ENCODE measurements at regions not wholly inside any gene's neighbourhood (a gene's known extent, or its start where the extent isn't known, plus 50 kb on each side); places are given as distances from the start of the nearest gene placed in this dataset.
"Not testable (repeated sequence)": the region's sequence is repeated elsewhere in the genome, so short reads cannot be mapped to it uniquely, and the experiment has no call there.

DNA sequence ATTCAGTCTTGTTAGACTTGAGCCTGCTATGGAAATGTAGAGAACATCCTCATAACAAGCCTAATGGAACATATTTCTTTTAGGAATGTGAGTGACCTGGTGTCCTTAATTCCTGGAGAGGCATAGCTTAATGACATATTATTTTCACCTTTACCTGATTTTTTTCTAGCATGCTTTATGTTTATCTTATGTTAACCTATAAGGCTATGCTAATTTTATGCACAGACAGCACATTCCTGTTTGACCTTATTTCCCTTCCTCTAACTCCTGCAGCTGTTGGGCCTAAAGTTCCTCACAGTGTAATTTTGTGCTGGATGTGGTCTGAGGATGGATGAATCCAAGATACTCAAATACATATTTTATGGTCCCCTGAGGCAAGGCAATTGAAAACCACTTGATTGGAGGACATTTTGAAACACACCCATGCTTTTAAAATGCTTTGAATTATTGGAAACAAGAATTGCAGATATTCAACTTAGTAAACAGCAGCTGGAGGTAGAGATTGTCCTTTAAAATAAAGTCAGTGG, 111.5 kb downstream of the LARP7 start:
- POLR2A ChIA-PET = no interaction called here

DNA sequence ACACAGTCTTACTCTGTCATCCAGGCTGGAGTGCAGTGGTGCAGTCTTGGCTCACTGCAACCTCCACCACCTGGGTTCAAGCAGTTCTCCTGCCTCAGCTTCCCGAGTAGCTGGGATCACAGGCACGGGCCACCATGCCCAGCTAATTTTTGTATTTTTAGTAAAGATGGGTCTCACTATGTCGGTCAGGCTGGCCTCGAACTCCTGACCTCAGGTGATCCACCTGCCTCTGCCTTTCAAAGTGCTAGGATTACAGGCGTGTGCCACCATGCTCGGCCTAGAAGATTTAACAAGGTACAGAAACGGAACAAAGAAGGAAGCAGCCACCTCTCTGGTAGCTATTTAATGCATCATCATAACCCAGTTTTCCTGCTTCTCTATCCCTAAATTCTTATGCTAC, 113.8 kb downstream of the LARP7 start:
- H3K4me3 ChIP-seq (ENCODE audit: control insufficient read depth in 1 of 2, extremely low read depth in 1 of 2, low read length in 1 of 2); CTCF ChIA-PET; H3K4me1 Mint-ChIP-seq; H3K4me3 Mint-ChIP-seq; H3K27ac ChIP-seq (ENCODE audit: low read length); H3K4me1 ChIP-seq (ENCODE audit: control insufficient read depth in 1 of 2, extremely low read depth in 1 of 2, insufficient read depth in 2 of 2, low read length in 2 of 2); H3K9me3 Mint-ChIP-seq; H3K36me3 Mint-ChIP-seq; H3K27ac Mint-ChIP-seq; H3K36me3 ChIP-seq (ENCODE audit: control insufficient read depth in 2 of 2, extremely low read depth in 1 of 2, insufficient read depth in 1 of 2, low read length in 1 of 2); H3K9me3 ChIP-seq; POLR2A ChIA-PET; ATAC-seq (replicated peaks in 1 of 4); DNase-seq: not testable (repeated sequence)
- 76% methylated on average over 3 of the region's 7 CpGs for WGBS (ENCODE audit: insufficient coverage)
- H3K27me3 Mint-ChIP-seq = peaks cover 6 to 14% of the 10 kb centered on the region in 2 donors
- peaks cover 0 to 15% of the 10 kb centered on the region in 2 experiments for H3K27me3 ChIP-seq (replicated peaks in 1 of 2; ENCODE audit: control insufficient read depth in 2 of 2, extremely low read depth in 1 of 2, insufficient read depth in 2 of 2, low read length in 1 of 2)

More for the DNA sequence above, 111.5 kb downstream of the LARP7 start:
- H3K9me3 Mint-ChIP-seq = no peaks in the 10 kb centered on the region
- CTCF ChIA-PET = interaction anchor here in 1 of 2 donors (0.7 kb wide), 1 partner anchor 14 kb away, joined by 3 read pairs; no protein-coding TSS in a partner anchor
- Histone ChIP-seq H3K27ac (ENCODE audit: low read length) (no peak overlapping the region), H3K36me3 (ENCODE audit: control insufficient read depth in 2 of 2, extremely low read depth in 1 of 2, insufficient read depth in 1 of 2, low read length in 1 of 2) (no peaks in the 10 kb centered on the region), H3K9me3 (no peaks in the 10 kb centered on the region), H3K4me3 (ENCODE audit: control insufficient read depth in 1 of 2, extremely low read depth in 1 of 2, low read length in 1 of 2) (no peak overlapping the region), H3K27me3 (replicated peaks in 1 of 2; ENCODE audit: control insufficient read depth in 2 of 2, extremely low read depth in 1 of 2, insufficient read depth in 2 of 2, low read length in 1 of 2) (peaks cover 0 to 17% of the 10 kb centered on the region in 2 experiments), H3K4me1 (ENCODE audit: control insufficient read depth in 1 of 2, extremely low read depth in 1 of 2, insufficient read depth in 2 of 2, low read length in 2 of 2) (no peaks in the 10 kb centered on the region)
- H3K27ac Mint-ChIP-seq = no peak overlapping the region
- H3K4me1 Mint-ChIP-seq = no peaks in the 10 kb centered on the region
- H3K4me3 Mint-ChIP-seq = no peak overlapping the region
- ATAC-seq (replicated peaks in 1 of 4) = no peak
- DNase-seq = no peak
- no peaks in the 10 kb centered on the region for H3K36me3 Mint-ChIP-seq
- H3K27me3 Mint-ChIP-seq = peaks cover 7 to 16% of the 10 kb centered on the region in 2 donors

DNA sequence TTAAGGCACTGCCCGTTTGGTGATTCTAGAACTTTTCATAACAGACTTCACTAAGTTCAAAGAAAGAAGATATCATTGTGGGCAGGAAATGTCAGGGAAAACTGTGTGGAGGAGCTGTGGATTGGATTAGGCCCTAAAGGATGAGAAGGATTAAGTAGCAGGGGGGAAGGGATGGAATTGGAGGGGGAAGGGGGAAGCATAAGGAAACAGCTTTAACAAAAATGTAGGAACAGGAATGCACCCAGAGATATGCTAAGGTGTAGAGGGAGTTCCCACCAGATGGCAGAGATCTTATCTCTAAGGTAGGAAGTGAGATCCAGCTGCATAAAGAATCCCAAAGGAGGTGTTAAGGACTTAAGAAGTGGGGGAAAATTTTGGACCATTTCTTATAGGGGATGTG, 114.5 kb downstream of the LARP7 start:
- ChIA-PET POLR2A (no interaction called here), CTCF (no interaction called here)

DNA sequence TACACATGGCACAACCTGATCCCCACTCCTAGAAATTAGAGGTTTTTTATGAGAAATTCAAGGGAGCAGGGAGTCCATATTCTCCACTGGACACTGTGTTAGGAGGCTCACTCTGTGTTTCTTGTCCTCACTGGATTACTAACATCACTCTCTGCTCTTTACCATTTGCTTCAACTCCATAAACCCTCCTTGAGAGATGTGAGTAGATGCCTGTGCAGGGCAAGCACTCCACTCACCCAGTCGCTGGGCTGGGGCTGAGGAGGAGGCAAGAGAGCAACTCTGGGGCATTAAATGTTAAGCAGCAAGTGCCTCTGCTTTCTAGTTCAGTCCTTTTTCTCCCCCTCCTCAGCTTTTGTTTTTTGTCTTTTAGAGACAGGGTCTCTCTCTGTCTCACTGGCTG, 115.1 kb downstream of the LARP7 start:
- peaks cover 0 to 12% of the 10 kb centered on the region in 2 donors for H3K27me3 Mint-ChIP-seq
- Histone ChIP-seq H3K27ac (ENCODE audit: low read length) (no peak overlapping the region), H3K4me3 (ENCODE audit: control insufficient read depth in 1 of 2, extremely low read depth in 1 of 2, low read length in 1 of 2) (no peak overlapping the region), H3K4me1 (ENCODE audit: control insufficient read depth in 1 of 2, extremely low read depth in 1 of 2, insufficient read depth in 2 of 2, low read length in 2 of 2) (no peaks in the 10 kb centered on the region), H3K36me3 (ENCODE audit: control insufficient read depth in 2 of 2, extremely low read depth in 1 of 2, insufficient read depth in 1 of 2, low read length in 1 of 2) (no peaks in the 10 kb centered on the region), H3K9me3 (no peaks in the 10 kb centered on the region), H3K27me3 (replicated peaks in 1 of 2; ENCODE audit: control insufficient read depth in 2 of 2, extremely low read depth in 1 of 2, insufficient read depth in 2 of 2, low read length in 1 of 2) (peaks cover 0 to 15% of the 10 kb centered on the region in 2 experiments)
- DNase-seq = no peak
- no peaks in the 10 kb centered on the region for H3K4me1 Mint-ChIP-seq
- no peak overlapping the region for H3K27ac Mint-ChIP-seq
- no peak overlapping the region for H3K4me3 Mint-ChIP-seq
- CTCF ChIA-PET = interaction anchor here in 1 of 2 donors (0.7 kb wide), 1 partner anchor 602 kb away, joined by 4 read pairs; no protein-coding TSS in a partner anchor
- no peaks in the 10 kb centered on the region for H3K36me3 Mint-ChIP-seq
- no peaks in the 10 kb centered on the region for H3K9me3 Mint-ChIP-seq
- no CpG with 5 or more reads among the region's 1 CpG for WGBS (ENCODE audit: insufficient coverage)
- no peak for ATAC-seq (replicated peaks in 1 of 4)
- POLR2A ChIA-PET = interaction anchor here in 1 of 2 donors (0.6 kb wide), 1 partner anchor 20 kb away, joined by 4 read pairs; no protein-coding TSS in a partner anchor

More for the DNA sequence above, 114.5 kb downstream of the LARP7 start:
- DNase-seq (no peak), ATAC-seq (replicated peaks in 1 of 4) (no peak)
- Mint-ChIP-seq H3K36me3 (no peaks in the 10 kb centered on the region), H3K27ac (no peak overlapping the region), H3K4me3 (no peak overlapping the region), H3K4me1 (no peaks in the 10 kb centered on the region), H3K27me3 (peaks cover 0 to 12% of the 10 kb centered on the region in 2 donors), H3K9me3 (no peaks in the 10 kb centered on the region)
- H3K36me3 ChIP-seq (ENCODE audit: control insufficient read depth in 2 of 2, extremely low read depth in 1 of 2, insufficient read depth in 1 of 2, low read length in 1 of 2) = no peaks in the 10 kb centered on the region
- peaks cover 0 to 15% of the 10 kb centered on the region in 2 experiments for H3K27me3 ChIP-seq (replicated peaks in 1 of 2; ENCODE audit: control insufficient read depth in 2 of 2, extremely low read depth in 1 of 2, insufficient read depth in 2 of 2, low read length in 1 of 2)
- WGBS (ENCODE audit: insufficient coverage) = no CpG with 5 or more reads among the region's 1 CpG
- H3K9me3 ChIP-seq = no peaks in the 10 kb centered on the region
- no peaks in the 10 kb centered on the region for H3K4me1 ChIP-seq (ENCODE audit: control insufficient read depth in 1 of 2, extremely low read depth in 1 of 2, insufficient read depth in 2 of 2, low read length in 2 of 2)
- H3K4me3 ChIP-seq (ENCODE audit: control insufficient read depth in 1 of 2, extremely low read depth in 1 of 2, low read length in 1 of 2) = no peak overlapping the region
- no peak overlapping the region for H3K27ac ChIP-seq (ENCODE audit: low read length)

DNA sequence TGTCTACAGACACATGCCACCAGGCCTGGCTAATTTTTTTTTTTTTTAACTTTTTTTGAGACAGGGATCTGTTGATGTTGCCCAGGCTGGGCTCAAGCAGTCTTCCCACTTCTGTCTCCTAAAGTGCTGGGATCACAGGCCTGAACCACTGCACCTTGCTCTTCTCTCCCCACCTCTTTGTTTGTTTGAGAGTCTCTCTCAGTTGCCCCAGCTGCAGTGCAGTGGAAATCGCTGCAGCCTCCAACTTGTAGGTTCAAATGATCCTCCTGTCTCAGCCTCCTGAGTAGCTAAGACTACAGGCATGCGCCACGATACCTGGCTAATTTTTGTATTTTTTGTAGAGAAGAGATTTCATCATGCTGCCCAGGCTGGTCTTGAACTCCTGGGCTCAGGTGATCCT, 115.6 kb downstream of the LARP7 start:
- Mint-ChIP-seq H3K27me3 (peaks cover 0 to 12% of the 10 kb centered on the region in 2 donors), H3K36me3 (no peaks in the 10 kb centered on the region), H3K27ac (no peak overlapping the region), H3K4me1 (no peaks in the 10 kb centered on the region), H3K9me3 (no peaks in the 10 kb centered on the region), H3K4me3 (no peak overlapping the region)
- Histone ChIP-seq H3K4me1 (ENCODE audit: control insufficient read depth in 1 of 2, extremely low read depth in 1 of 2, insufficient read depth in 2 of 2, low read length in 2 of 2) (no peaks in the 10 kb centered on the region), H3K9me3 (no peaks in the 10 kb centered on the region), H3K4me3 (ENCODE audit: control insufficient read depth in 1 of 2, extremely low read depth in 1 of 2, low read length in 1 of 2) (no peak overlapping the region), H3K36me3 (ENCODE audit: control insufficient read depth in 2 of 2, extremely low read depth in 1 of 2, insufficient read depth in 1 of 2, low read length in 1 of 2) (no peaks in the 10 kb centered on the region), H3K27me3 (replicated peaks in 1 of 2; ENCODE audit: control insufficient read depth in 2 of 2, extremely low read depth in 1 of 2, insufficient read depth in 2 of 2, low read length in 1 of 2) (peaks cover 0 to 15% of the 10 kb centered on the region in 2 experiments), H3K27ac (ENCODE audit: low read length) (no peak overlapping the region)
- WGBS (ENCODE audit: insufficient coverage) = no CpG with 5 or more reads among the region's 3 CpGs
- POLR2A ChIA-PET = interaction anchor here in 1 of 2 donors (0.6 kb wide), 1 partner anchor 21 kb away, joined by 4 read pairs; no protein-coding TSS in a partner anchor
- no peak for ATAC-seq (replicated peaks in 1 of 4)
- CTCF ChIA-PET = interaction anchor here in 1 of 2 donors (0.7 kb wide), 1 partner anchor 603 kb away, joined by 4 read pairs; no protein-coding TSS in a partner anchor
- DNase-seq = no peak

DNA sequence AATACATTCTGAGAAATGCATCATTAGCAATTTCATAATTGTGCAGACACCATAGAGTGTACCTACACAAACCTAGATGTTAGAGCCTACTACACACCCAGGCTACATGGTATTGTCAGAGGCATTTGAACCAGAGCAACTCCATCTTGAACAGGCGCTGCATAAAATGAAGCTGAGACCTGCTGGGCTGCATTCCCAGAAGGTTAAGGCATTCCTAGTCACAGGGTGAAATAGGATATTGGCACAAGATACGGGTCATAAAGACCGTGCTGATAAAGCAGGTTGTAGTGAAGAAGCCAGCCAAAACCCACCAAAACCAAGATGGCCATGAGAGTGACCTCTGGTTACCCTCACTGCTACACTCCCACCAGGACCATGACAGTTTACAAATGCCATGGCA, 116.4 kb downstream of the LARP7 start:
- 100% methylated on average over 1 of the region's 3 CpGs for WGBS (ENCODE audit: insufficient coverage)
- Histone ChIP-seq H3K36me3 (ENCODE audit: control insufficient read depth in 2 of 2, extremely low read depth in 1 of 2, insufficient read depth in 1 of 2, low read length in 1 of 2) (no peaks in the 10 kb centered on the region), H3K4me1 (ENCODE audit: control insufficient read depth in 1 of 2, extremely low read depth in 1 of 2, insufficient read depth in 2 of 2, low read length in 2 of 2) (no peaks in the 10 kb centered on the region), H3K4me3 (ENCODE audit: control insufficient read depth in 1 of 2, extremely low read depth in 1 of 2, low read length in 1 of 2) (no peak overlapping the region), H3K27ac (ENCODE audit: low read length) (no peak overlapping the region), H3K9me3 (no peaks in the 10 kb centered on the region), H3K27me3 (replicated peaks in 1 of 2; ENCODE audit: control insufficient read depth in 2 of 2, extremely low read depth in 1 of 2, insufficient read depth in 2 of 2, low read length in 1 of 2) (peaks cover 0 to 15% of the 10 kb centered on the region in 2 experiments)
- Mint-ChIP-seq H3K27ac (no peak overlapping the region), H3K36me3 (no peaks in the 10 kb centered on the region), H3K4me1 (no peaks in the 10 kb centered on the region), H3K9me3 (no peaks in the 10 kb centered on the region), H3K27me3 (peaks cover 0 to 12% of the 10 kb centered on the region in 2 donors), H3K4me3 (no peak overlapping the region)
- ChIA-PET POLR2A (no interaction called here), CTCF (interaction anchor here (1.0 to 1.4 kb wide), 2 partner anchors 12 to 13 kb away, joined by 5 to 9 read pairs; no protein-coding TSS in a partner anchor)
- DNase-seq (no peak), ATAC-seq (replicated peaks in 1 of 4) (no peak)
